SW 1271 (cell line): ENCODE measurements at regions not wholly inside any gene's neighbourhood (a gene's known extent, or its start where the extent isn't known, plus 50 kb on each side); places are given as distances from the start of the nearest gene placed in this dataset.

Source experiments
- DNase-seq, 2 experiments: peaks; one replicate each; lab custom pipeline; 2025; lab: John Stamatoyannopoulos, UW

DNA sequence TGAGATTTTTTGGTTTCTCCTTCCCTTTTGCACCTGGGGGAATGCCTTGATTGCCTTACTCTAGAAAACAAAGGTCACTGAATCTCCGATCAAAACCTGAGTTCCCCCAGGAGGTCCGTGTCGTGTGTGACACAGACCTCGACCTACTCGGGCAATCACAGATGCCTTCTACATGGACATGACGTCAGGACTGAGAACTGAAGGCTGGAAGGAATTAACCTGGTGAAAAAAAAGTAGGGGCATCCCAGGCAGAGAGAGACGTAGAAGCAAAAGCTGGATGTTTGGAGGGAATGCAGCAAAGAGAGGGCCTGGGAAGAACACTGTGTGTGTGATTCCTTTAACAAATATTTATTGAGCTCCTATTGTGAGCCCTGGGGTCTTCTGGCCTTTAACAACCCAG, 178.0 kb downstream of the PRDM2 start:
- no peak for DNase-seq

DNA sequence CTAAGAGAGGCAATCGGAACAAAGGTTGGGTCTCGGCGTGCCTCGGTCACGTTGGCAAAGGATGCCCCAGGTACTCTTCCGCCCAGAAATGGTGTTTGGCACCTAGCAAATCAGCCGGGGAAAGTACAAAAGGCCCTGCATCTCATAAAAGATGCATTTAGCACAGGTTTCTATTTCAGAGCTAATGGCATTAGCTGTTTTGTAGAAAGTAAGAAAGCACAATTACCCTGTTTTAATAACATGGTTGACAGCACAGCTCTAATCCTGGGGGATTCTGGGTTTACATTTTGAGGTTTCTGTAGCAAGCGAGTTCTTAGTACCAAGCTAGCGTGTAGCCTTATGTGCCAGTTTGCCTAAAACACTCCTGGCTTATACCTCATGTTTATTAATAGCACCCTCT, 178.5 kb downstream of the PRDM2 start:
- DNase-seq: no peak

GRCh38 chr1:13881385-13882088, 181.5 kb downstream of the PRDM2 start:
- no peak for DNase-seq

DNA sequence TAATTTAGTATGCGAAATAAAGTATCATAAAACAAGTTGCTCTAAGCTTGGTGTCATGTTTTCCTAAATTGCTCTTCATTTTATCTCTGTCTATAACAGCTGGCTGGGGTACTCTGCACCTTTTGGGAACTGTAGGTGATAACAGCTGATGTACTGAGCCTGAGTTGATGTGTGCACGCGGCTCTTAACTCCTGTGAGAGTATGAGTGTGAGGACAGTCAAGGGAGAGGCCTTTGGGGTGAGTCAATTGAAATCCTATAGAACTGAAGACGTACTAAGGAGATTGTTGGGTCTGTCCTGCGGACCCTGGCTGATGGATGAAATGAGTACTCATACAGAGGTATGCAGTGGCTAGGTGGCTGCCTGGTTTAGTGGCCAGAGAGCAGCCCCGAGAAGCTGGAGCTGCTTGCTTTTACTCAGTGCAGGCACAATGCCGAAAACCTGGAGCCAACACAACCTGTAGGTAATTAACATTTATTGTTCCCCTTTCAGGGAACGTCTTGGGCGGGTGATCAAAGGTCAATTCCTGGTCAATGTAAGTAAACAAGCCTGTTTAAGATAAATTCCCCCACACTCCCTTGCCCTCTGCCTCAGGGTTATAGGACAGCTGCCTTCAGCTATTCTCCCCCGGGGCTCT, 188.5 kb downstream of the PRDM2 start:
- DNase-seq: no peak

DNA sequence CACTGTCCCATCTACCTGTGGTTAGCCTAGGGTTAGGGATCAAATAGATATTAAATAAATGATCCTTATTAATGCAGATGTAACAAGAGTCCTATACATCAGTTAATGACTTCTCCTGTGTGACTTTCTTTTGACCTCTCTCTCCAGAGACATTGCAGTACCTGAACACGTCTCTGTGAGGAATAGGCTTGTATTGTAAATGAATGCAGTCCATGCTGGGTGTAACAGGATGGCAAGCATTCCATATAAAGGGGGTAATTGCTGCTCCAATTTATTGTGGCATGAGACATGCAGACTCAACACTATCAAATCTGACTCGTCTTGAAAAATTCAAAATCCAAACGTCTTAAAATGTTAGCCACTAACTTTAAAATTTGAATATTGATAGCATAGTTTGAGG, 189.5 kb downstream of the PRDM2 start:
- DNase-seq: no peak

DNA sequence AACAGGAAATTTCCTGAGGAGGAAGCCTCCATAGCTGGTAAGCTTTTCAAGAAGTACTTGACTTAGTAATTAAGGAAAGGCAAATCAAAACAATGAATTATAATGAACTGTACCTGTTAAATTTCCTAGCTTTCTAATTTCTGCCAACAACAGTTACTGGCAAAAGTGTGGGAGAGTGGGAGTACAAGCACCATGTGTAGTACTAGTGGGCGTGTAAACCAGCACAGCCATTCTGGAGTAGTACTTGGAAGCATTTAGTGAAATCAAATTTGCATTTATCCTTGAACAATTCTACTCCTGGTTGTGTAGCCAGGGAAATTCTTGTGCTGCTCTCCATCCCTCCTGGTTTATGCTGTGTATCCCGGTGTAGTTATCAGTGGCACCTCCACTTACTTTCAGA, 190.8 kb downstream of the PRDM2 start:
- no peak for DNase-seq

- no peak for DNase-seq
Observed at GRCh38 chr1:13892198-13892597, 192.2 kb downstream of the PRDM2 start.

- no peak for DNase-seq
Observed at GRCh38 chr1:13892671-13893325, 192.8 kb downstream of the PRDM2 start.

- no peak for DNase-seq
Observed at GRCh38 chr1:13893409-13893821, 193.4 kb downstream of the PRDM2 start.

DNA sequence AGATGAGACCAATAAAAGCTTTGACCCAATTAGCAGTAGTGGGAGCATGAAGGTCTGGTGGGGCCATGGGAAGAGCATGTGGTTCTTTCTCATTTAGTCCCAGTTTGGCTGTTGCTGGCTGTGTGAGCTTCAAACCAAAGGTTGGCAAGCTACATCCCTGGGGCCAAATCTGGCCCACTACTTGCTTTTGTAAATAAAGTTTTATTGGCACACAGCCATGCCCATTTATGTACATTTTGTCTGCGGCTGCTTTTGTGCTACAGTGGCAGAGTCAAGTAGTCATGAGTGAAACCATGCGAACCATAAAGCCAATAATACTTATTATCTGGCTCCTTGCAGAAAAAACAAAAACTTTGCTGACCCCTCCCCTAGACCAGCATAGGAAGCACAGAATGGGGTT, 196.9 kb downstream of the PRDM2 start:
- no peak for DNase-seq

DNA sequence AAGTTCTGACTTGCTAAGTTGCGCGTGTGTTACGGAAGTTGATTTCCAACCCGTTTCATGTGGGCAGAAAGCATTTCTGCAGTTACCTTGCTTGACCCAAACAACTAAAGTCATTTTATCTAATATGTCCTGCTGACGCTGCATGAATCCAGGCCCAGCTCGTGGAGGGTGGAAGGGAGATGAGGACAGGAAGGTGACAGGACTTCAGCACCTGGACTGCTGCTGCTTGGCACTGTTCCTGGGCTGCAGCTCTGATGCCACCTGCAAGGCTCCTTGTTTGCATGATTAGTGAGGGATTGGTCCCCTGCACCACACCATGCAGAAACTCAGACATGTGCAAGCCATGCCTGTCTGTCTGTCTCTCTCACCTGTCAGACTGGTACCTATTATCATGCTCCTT, 198.4 kb downstream of the PRDM2 start:
- no peak for DNase-seq

DNA sequence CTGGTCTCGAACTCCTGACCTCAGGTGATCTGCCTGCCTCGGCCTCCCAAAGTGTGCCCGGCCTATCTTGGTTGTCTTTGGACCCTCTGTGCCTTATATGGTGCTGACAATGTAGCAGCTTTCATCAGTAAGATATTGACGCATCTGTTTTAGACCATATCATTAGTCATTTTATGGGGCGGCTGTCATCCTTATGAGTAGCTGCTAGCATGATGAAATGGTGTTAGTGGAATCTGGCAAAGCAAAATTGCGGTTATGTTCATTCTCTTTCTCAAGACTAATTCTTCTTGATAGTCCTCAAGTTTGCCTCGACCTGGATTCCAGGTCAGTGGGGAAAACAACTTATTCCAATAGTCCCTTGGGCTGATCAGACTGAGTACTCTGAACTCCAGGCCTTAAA, 199.9 kb downstream of the PRDM2 start:
- no peak for DNase-seq

DNA sequence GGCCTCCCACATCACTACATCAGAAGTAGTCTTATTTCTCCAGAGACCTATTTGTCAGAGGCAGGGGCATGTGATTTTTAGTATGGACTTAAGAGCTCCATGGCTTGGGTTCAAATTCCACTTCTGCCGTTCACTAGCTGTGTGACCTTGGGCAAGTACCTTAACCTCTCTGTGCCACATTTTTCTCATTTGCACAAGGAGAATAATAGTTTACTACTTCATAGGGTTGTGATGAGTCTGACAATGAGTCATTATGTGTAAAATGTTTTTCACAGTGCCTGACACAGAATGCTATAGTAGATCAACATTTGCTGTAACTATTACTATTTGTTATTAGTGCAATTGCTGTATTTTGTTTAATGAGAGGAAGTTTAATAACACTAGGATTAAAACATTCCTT, 200.6 kb downstream of the PRDM2 start:
- DNase-seq: no peak

DNA sequence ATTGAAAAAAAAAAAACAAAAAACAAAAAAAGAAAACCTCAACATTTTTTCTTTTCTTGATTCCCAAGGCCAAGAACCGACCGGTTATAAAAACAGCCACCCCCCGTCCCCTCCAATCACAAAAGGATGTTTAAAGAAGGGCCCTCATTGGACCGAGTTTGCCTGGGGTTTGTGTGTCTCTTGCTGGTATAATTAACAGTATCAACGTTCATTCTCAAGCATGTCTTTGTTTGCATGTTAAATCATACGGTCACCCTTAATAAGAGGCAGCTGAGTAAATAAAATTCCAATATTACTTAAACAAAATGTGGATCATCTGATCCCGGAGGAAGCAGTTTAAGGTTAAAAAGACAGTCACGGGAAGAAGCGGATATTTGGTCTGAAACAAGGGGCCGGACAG, 201.1 kb downstream of the PRDM2 start:
- no peak for DNase-seq

DNA sequence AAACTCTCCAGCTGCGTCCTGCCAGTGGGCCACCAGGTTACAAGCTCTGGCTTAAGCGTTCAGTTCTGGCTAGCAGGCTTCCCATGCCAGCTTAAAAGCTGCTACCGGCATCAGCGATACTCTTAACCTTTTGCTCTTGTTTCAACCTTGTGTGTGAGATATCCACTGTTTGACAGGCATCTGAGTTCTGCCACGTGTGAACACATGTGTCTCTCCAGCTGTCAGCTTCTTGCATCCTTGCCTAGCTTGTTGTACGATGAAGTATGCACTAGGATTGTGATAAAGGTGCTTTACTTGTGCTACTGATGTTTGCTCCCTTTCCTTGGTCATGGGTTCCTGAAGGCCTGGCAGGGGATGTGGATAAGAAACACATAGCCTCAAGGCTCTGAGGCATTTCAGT, 201.6 kb downstream of the PRDM2 start:
- DNase-seq: no peak

DNA sequence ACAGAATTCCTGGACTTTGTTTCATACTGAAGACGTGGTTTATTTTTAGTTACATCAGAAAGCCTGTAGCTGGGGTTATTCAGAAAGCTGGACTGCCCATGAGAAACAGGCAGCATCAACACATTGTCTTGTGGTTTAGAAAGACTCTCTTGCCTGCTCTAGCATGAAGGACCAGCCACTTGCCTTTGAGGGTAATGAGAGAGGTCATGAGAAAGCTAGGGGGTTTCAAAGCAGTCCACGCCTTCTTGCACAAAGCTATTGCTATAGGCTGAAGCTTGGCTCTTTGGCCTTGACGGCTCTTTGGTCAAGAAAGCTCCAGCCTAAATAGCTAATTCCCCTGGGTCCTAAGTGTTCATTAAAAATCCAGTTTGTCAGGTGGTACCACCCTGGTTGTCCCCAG, 208.1 kb downstream of the PRDM2 start:
- DNase-seq: no peak

DNA sequence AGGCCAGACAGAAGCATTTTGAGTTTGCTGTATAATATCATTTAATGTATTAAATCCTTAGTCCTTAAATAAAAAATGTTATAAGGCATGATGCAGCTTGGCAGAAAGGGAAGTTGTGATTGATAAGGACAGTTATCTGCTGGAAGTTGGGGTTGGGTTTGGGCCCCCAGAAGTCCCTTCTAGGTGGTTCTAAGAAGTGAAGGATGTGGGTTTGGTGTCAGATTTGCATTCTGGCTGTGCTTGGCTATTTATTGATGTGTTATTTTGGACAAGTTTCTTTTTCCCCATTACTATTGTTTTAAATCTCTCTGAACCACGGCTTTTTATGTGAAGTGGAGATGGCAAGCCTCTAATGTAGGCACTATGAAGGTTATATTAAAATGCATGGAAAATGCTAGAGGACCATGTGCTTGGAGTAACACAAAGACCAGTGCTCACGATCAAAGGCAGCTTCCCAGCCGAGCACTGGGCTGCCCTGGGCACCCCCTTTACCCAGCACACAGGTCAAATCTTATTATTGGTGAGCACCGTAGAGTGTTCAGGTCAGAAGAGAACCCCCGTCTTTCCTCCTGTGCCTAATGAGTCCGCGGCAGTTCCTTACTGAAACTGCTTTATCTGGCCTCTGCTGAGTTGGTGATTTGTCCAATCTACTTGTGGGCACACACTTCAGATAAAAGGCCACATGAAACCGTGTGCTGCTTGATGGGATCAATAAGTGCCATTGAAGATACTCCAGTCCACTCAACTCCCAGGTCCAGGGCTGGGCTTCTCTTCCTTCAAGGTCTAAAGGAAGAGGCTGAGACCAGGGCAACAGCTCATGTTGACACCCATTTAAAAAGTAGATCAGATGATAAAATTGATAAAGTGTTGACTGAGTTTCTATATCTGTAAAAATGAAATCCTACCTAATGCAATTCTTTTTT, 212.0 kb downstream of the PRDM2 start:
- no peak for DNase-seq

DNA sequence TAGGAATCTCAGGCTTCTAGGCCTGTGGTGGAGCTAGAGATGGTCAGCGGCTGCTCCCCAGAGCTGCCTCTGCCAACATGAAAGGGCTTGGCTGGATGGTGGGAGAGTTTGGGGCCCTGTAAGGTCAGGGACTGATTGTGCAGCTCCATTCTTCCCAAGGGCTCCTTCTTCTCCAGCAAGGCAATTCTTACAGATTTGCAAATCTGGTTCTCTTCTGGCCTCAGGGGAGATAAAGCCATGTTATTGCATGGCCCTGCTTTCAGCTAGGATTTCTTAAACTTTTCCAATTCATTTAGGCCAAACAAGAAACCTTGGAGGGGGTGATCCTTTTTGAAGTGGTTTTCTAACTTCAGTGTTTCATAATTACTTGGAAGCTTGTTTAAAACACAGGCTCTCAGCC, 213.4 kb downstream of the PRDM2 start:
- no peak for DNase-seq

- no peak for DNase-seq
Observed at GRCh38 chr1:13916530-13916929, 216.5 kb downstream of the PRDM2 start.

- no peak for DNase-seq
Observed at GRCh38 chr1:13917607-13918006, 217.6 kb downstream of the PRDM2 start.

GRCh38 chr1:13918862-13919261, 218.9 kb downstream of the PRDM2 start:
- DNase-seq: no peak

DNA sequence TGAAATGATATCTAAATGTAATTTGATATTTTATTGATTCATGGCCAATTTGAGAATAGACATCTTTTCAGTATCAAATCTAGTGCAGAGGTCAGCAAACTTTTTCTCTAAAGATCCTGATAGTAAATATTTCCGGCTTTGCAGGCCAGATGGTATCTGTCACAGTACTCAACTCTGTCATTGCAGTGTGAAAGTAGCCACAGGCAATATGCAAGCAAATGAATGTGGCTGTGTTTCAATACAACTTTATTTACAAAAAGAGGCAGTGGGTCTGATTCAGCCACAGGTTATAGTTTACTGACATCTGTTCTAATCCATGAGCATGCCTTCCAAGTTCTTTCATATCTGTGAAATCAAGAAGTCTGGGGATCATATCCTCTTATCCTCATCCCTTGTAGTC, 221.2 kb downstream of the PRDM2 start:
- DNase-seq: no peak
